GM12878 (cell line): ENCODE measurements at regions not wholly inside any gene's neighbourhood (a gene's known extent, or its start where the extent isn't known, plus 50 kb on each side); places are given as distances from the start of the nearest gene placed in this dataset.
A peak's percentile ranks its signal among the peaks of the same experiment; 100 is the strongest.

Experiments used
- ATAC-seq: fragments of 200-7000 bp; cut with Tn5 transposase; 3 replicates; pipeline ENCODE4 v1.9.1; 2020; ENCODE audit warnings: mild to moderate bottlenecking, moderate library complexity
- BruUV-seq: library from RNA; stranded (reverse); fragments of 400-500 nt; replicated peaks from 2 replicates; lab custom pipeline; 2021; lab: Mats Ljungman, UMichigan
- CTCF ChIA-PET: fragments of 300-600 bp; sonication (Branson Sonifier 250); formaldehyde crosslinking; extraction: SDS; loops from one replicate; lab custom pipeline; 2021; ENCODE audit warnings: inconsistent platforms; lab: Yijun Ruan, JAX
- POLR2A ChIA-PET: fragments of 350-600 bp; formaldehyde crosslinking; extraction: SDS; loops from one replicate; lab custom pipeline; 2021; ENCODE audit warnings: inconsistent platforms; lab: Charles Lee
- RAD21 ChIA-PET: fragments of 300-600 bp; sonication (Branson Sonifier 250); formaldehyde crosslinking; loops from one replicate; lab custom pipeline; 2023; ENCODE audit warnings: antibody characterized with exemption; ENCODE audit not compliant: unreplicated experiment; lab: Charles Lee
- SMC1A ChIA-PET: fragments of 300-600 bp; sonication (Branson Sonifier 250); formaldehyde crosslinking; loops from one replicate; lab custom pipeline; 2023; ENCODE audit not compliant: unreplicated experiment, uncharacterized antibody; lab: Charles Lee
- DNase-seq: peaks from one replicate; pipeline ENCODE4 v3.0.0-alpha.2; 2011; ENCODE audit warnings: low read depth, low spot score
- FAIRE-seq: peaks from 3 replicates; lab custom pipeline; 2011; peaks lifted over from hg19 to GRCh38; lab: Jason Lieb, UNC
- H2AFZ ChIP-seq: 2 replicates; pipeline ENCODE4 v1.6.0; 2011; ENCODE audit warnings: low read depth, low read length, control low read depth; ENCODE audit not compliant: control insufficient read depth
- H3K27ac ChIP-seq: 2 replicates; pipeline ENCODE4 v1.5.1; 2011; ENCODE audit warnings: control low read depth; ENCODE audit not compliant: control insufficient read depth, insufficient read depth
- H3K27me3 ChIP-seq, 2 experiments: replicated peaks in 1 of 2; 2 replicates each; pipeline versions ENCODE4 v1.6.0 to v1.6.1; 2011; ENCODE audit warnings: low read length in 1 of 2; ENCODE audit not compliant: control insufficient read depth in 2 of 2, insufficient read depth in 2 of 2
- H3K36me3 ChIP-seq, 2 experiments: 2 replicates each; pipeline ENCODE4 v1.5.1; 2011; ENCODE audit warnings: low read length in 1 of 2; ENCODE audit not compliant: control insufficient read depth in 2 of 2, insufficient read depth in 2 of 2
- H3K4me1 ChIP-seq: 2 replicates; pipeline ENCODE4 v1.6.1; 2011; ENCODE audit warnings: mild to moderate bottlenecking, low read length, moderate library complexity, mixed read lengths; ENCODE audit not compliant: control insufficient read depth, insufficient read depth
- H3K4me2 ChIP-seq: 2 replicates; pipeline ENCODE4 v1.6.0; 2011; ENCODE audit warnings: control low read depth; ENCODE audit not compliant: control insufficient read depth, insufficient read depth
- H3K4me3 ChIP-seq: fragments of 200-600 bp; sonication (generic); 2 replicates; pipeline ENCODE4 v1.5.1; 2016
- H3K79me2 ChIP-seq: 2 replicates; pipeline ENCODE4 v1.6.0; 2011; ENCODE audit warnings: low read length; ENCODE audit not compliant: control insufficient read depth, insufficient read depth
- H3K9ac ChIP-seq: 2 replicates; pipeline ENCODE4 v1.8.0; 2011; ENCODE audit warnings: low read length, control low read depth, mixed read lengths; ENCODE audit not compliant: control insufficient read depth, insufficient read depth
- H3K9me3 ChIP-seq: replicated peaks from 3 replicates; pipeline ENCODE4 v1.5.1; 2011; ENCODE audit warnings: mild to moderate bottlenecking, low read length; ENCODE audit not compliant: control insufficient read depth, insufficient read depth
- H4K20me1 ChIP-seq: 2 replicates; pipeline ENCODE4 v1.6.0; 2011; ENCODE audit not compliant: control insufficient read depth, insufficient read depth
- BRCA1 ChIP-seq: IDR thresholded peaks from 2 replicates; pipeline ENCODE4 v1.6.1; 2011; ENCODE audit warnings: low read depth, low read length, improper control_type of control experiment
- ESRRA ChIP-seq: IDR thresholded peaks from 2 replicates; pipeline ENCODE4 v1.6.1; 2012; ENCODE audit warnings: mild to moderate bottlenecking, low read length, improper control_type of control experiment
- JUND ChIP-seq: IDR thresholded peaks from 2 replicates; pipeline ENCODE4 v1.6.1; 2012; ENCODE audit warnings: low read depth, mild to moderate bottlenecking, low read length, improper control_type of control experiment, moderate library complexity
- MEF2A ChIP-seq: IDR thresholded peaks from 2 replicates; pipeline ENCODE4 v1.6.1; 2011; ENCODE audit warnings: low read depth, mild to moderate bottlenecking, low read length, moderate library complexity; ENCODE audit not compliant: insufficient read depth
- PAX8 ChIP-seq: fragments of 450-650 bp; IDR thresholded peaks from 2 replicates; pipeline ENCODE4 v1.6.1; 2017; ENCODE audit warnings: mild to moderate bottlenecking, moderate library complexity
- SIX5 ChIP-seq: IDR thresholded peaks from 2 replicates; pipeline ENCODE4 v1.6.1; 2011; ENCODE audit warnings: mild to moderate bottlenecking, low read depth, low read length, moderate library complexity; ENCODE audit not compliant: severe bottlenecking
- STAT1 ChIP-seq: fragments of 450-650 bp; conservative IDR thresholded peaks from 2 replicates; pipeline ENCODE4 v1.6.1; 2014; ENCODE audit warnings: antibody characterized with exemption, mild to moderate bottlenecking
- STAT3 ChIP-seq: IDR thresholded peaks from 2 replicates; pipeline ENCODE4 v1.6.1; 2011; ENCODE audit warnings: low read depth, low read length, improper control_type of control experiment
- SUPT20H ChIP-seq: IDR thresholded peaks from 2 replicates; pipeline ENCODE4 v1.6.1; 2011; ENCODE audit warnings: low read depth, mild to moderate bottlenecking, low read length, moderate library complexity, borderline replicate concordance; ENCODE audit not compliant: control insufficient read depth
- ZNF384 ChIP-seq: IDR thresholded peaks from 2 replicates; pipeline ENCODE4 v1.6.1; 2012; ENCODE audit warnings: low read depth, mild to moderate bottlenecking, low read length, improper control_type of control experiment, borderline replicate concordance
- WGBS: methylation state at CpG from one replicate; pipeline ENCODE4 v1.1.6; 2016; ENCODE audit warnings: low lambda C conversion rate; ENCODE audit not compliant: insufficient replicate concordance, insufficient coverage; ENCODE audit errors: missing lambda C conversion rate; 5-methylcytosine and 5-hydroxymethylcytosine counted together
- in situ Hi-C: fragments of 300-500 bp; cut with MboI; formaldehyde crosslinking; loops from 9 replicates; pipeline ENCODE4 v1.14.3; 2018; ENCODE audit warnings: mixed read lengths
- intact Hi-C: fragments of 100-400 bp; cut with micrococcal nuclease; formaldehyde crosslinking; loops from one replicate; pipeline ENCODE4 v1.14.2; 2022; ENCODE audit not compliant: unreplicated experiment
- TF ChIP-seq, protein P1 (sequence below): fragments of 450-650 bp; IDR thresholded peaks from 2 replicates; pipeline ENCODE4 v1.6.1; 2018; ENCODE audit warnings: mild to moderate bottlenecking, low read depth, moderate library complexity; ENCODE audit not compliant: partially characterized antibody
- TF ChIP-seq, protein P2 (sequence below): fragments of 450-650 bp; formaldehyde crosslinking; IDR thresholded peaks from 2 replicates; pipeline ENCODE4 v1.4.0; 2020; ENCODE audit warnings: mild to moderate bottlenecking, moderate library complexity
- TF ChIP-seq, protein P3 (sequence below): fragments of 450-650 bp; IDR thresholded peaks from 2 replicates; pipeline ENCODE4 v1.6.1; 2016; ENCODE audit warnings: mild to moderate bottlenecking

DNA sequence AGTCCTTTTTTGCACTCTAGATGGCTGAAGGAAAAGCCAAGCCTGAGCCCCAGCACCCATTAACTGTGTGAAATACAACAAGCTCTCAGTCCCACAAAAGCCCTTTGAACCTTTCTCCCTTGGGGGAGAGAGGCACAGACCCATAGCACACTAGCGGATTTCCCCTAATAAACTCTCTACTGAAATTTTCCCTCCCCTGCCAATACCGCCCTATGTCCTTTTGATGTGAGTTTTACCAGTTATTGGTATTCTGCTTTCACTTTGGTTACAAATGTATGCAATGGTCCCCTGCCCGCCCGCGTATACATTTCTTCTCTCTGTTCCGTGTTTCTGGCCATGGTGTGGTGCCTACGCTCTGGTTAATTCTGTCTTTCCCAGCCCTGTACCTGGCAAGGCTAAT, 54.0 kb upstream of the MYO16 start:
- DNase-seq (peak; percentile 46), ATAC-seq (peak; percentile 90), FAIRE-seq (no peak)
- Histone ChIP-seq H3K9me3 (no peaks in the 10 kb centered on the region; the same call in 2 of the 3 replicates), H3K4me2 (no peak overlapping the region), H3K4me1 (no peaks in the 10 kb centered on the region), H3K27ac (no peak overlapping the region), H3K27me3 (no peaks in the 10 kb centered on the region), H3K79me2 (no peaks in the 10 kb centered on the region), H4K20me1 (no peaks in the 10 kb centered on the region), H2AFZ (no peak overlapping the region), H3K9ac (no peak overlapping the region), H3K36me3 (no peaks in the 10 kb centered on the region), H3K4me3 (no peak overlapping the region)
- in situ Hi-C loops: no loop called here
- WGBS: 20% methylated on average over 7 of the region's 7 CpGs
- CTCF ChIA-PET: interaction anchor here (1.2 to 2.5 kb wide), 5 partner anchors 21 to 324 kb away, joined by 3 to 9 read pairs (median 5); no protein-coding TSS in a partner anchor
- RAD21 ChIA-PET: interaction anchor here (1.0 to 4.8 kb wide), 11 partner anchors 20 to 320 kb away, joined by 3 to 33 read pairs (median 7); no protein-coding TSS in a partner anchor
- no TSS peak for BruUV-seq
- SMC1A ChIA-PET: interaction anchor here (0.7 to 4.8 kb wide), 15 partner anchors 8 to 319 kb away, joined by 3 to 24 read pairs (median 3); partner anchors contain the start of gene TNFSF13B
- intact Hi-C loops: loop anchor here (10.0 kb wide), 1 partner anchor 351 kb away; no protein-coding TSS in a partner anchor
- POLR2A ChIA-PET: interaction anchor here (1.2 to 2.3 kb wide), 2 partner anchors 21 to 25 kb away, joined by 5 to 7 read pairs; no protein-coding TSS in a partner anchor
- no peak for TF ChIP-seq ESRRA
- no peak for TF ChIP-seq STAT1
- TF ChIP-seq PAX8: 0 out of 2 replicates have a peak, but pooled peaks have one; percentile 61
- TF ChIP-seq, protein P1, sequence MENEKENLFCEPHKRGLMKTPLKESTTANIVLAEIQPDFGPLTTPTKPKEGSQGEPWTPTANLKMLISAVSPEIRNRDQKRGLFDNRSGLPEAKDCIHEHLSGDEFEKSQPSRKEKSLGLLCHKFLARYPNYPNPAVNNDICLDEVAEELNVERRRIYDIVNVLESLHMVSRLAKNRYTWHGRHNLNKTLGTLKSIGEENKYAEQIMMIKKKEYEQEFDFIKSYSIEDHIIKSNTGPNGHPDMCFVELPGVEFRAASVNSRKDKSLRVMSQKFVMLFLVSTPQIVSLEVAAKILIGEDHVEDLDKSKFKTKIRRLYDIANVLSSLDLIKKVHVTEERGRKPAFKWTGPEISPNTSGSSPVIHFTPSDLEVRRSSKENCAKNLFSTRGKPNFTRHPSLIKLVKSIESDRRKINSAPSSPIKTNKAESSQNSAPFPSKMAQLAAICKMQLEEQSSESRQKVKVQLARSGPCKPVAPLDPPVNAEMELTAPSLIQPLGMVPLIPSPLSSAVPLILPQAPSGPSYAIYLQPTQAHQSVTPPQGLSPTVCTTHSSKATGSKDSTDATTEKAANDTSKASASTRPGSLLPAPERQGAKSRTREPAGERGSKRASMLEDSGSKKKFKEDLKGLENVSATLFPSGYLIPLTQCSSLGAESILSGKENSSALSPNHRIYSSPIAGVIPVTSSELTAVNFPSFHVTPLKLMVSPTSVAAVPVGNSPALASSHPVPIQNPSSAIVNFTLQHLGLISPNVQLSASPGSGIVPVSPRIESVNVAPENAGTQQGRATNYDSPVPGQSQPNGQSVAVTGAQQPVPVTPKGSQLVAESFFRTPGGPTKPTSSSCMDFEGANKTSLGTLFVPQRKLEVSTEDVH: no peak
- no peak for TF ChIP-seq MEF2A
- no peak for TF ChIP-seq BRCA1
- TF ChIP-seq, protein P2, sequence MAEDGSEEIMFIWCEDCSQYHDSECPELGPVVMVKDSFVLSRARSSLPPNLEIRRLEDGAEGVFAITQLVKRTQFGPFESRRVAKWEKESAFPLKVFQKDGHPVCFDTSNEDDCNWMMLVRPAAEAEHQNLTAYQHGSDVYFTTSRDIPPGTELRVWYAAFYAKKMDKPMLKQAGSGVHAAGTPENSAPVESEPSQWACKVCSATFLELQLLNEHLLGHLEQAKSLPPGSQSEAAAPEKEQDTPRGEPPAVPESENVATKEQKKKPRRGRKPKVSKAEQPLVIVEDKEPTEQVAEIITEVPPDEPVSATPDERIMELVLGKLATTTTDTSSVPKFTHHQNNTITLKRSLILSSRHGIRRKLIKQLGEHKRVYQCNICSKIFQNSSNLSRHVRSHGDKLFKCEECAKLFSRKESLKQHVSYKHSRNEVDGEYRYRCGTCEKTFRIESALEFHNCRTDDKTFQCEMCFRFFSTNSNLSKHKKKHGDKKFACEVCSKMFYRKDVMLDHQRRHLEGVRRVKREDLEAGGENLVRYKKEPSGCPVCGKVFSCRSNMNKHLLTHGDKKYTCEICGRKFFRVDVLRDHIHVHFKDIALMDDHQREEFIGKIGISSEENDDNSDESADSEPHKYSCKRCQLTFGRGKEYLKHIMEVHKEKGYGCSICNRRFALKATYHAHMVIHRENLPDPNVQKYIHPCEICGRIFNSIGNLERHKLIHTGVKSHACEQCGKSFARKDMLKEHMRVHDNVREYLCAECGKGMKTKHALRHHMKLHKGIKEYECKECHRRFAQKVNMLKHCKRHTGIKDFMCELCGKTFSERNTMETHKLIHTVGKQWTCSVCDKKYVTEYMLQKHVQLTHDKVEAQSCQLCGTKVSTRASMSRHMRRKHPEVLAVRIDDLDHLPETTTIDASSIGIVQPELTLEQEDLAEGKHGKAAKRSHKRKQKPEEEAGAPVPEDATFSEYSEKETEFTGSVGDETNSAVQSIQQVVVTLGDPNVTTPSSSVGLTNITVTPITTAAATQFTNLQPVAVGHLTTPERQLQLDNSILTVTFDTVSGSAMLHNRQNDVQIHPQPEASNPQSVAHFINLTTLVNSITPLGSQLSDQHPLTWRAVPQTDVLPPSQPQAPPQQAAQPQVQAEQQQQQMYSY (CRISPR knock-in tag): no peak
- TF ChIP-seq, protein P3, sequence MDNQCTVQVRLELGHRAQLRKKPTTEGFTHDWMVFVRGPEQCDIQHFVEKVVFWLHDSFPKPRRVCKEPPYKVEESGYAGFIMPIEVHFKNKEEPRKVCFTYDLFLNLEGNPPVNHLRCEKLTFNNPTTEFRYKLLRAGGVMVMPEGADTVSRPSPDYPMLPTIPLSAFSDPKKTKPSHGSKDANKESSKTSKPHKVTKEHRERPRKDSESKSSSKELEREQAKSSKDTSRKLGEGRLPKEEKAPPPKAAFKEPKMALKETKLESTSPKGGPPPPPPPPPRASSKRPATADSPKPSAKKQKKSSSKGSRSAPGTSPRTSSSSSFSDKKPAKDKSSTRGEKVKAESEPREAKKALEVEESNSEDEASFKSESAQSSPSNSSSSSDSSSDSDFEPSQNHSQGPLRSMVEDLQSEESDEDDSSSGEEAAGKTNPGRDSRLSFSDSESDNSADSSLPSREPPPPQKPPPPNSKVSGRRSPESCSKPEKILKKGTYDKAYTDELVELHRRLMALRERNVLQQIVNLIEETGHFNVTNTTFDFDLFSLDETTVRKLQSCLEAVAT: peak; percentile 54; the same call in 1 of the 2 replicates
- TF ChIP-seq SIX5: no peak
- no peak for TF ChIP-seq JUND
- TF ChIP-seq STAT3: peak; percentile 46; the same call in 1 of the 2 replicates
- TF ChIP-seq SUPT20H: no peak
- no peak for TF ChIP-seq ZNF384
